HepG2 (cell line): ENCODE measurements at regions not wholly inside any gene's neighbourhood (a gene's known extent, or its start where the extent isn't known, plus 50 kb on each side); places are given as distances from the start of the nearest gene placed in this dataset.

Experiments used
- FOXK1 ChIP-seq: sonication (generic); formaldehyde crosslinking; IDR thresholded peaks from 2 replicates; pipeline ENCODE4 v1.4.0; 2020; ENCODE audit warnings: low read depth, missing genetic modification reagents, borderline replicate concordance
- KDM3A ChIP-seq: IDR thresholded peaks from 2 replicates; pipeline ENCODE4 v1.6.1; 2018; ENCODE audit warnings: low read depth, missing compliant biosample characterization
- RAD21 ChIP-seq: fragments of 450-650 bp; formaldehyde crosslinking; IDR thresholded peaks from 2 replicates; pipeline ENCODE4 v1.5.0; 2020; ENCODE audit warnings: mild to moderate bottlenecking
- ZNF780A ChIP-seq: sonication (generic); formaldehyde crosslinking; IDR thresholded peaks from 2 replicates; pipeline ENCODE4 v1.8.0; 2022; ENCODE audit warnings: mild to moderate bottlenecking, missing genetic modification reagents, moderate library complexity
- TF ChIP-seq, protein P1 (sequence below): sonication (generic); formaldehyde crosslinking; IDR thresholded peaks from 2 replicates; pipeline ENCODE4 v1.4.0; 2020; ENCODE audit warnings: missing genetic modification reagents
- TF ChIP-seq, protein P2 (sequence below): sonication (generic); formaldehyde crosslinking; IDR thresholded peaks from 2 replicates; pipeline ENCODE4 v1.8.0; 2022; ENCODE audit warnings: mild to moderate bottlenecking, missing genetic modification reagents, borderline replicate concordance
- TF ChIP-seq, protein P3 (sequence below): conservative IDR thresholded peaks from 2 replicates; pipeline ENCODE4 v1.6.1; 2018; ENCODE audit warnings: missing genetic modification reagents
- TF ChIP-seq, protein P4 (sequence below): sonication (generic); formaldehyde crosslinking; IDR thresholded peaks from 2 replicates; pipeline ENCODE4 v1.8.1; 2023; ENCODE audit warnings: mild to moderate bottlenecking, inconsistent platforms, moderate library complexity, missing genetic modification reagents, borderline replicate concordance
- TF ChIP-seq, protein P5 (sequence below): sonication (generic); formaldehyde crosslinking; conservative IDR thresholded peaks from 2 replicates; pipeline ENCODE4 v1.4.0; 2020; ENCODE audit warnings: mild to moderate bottlenecking, missing genetic modification reagents, moderate library complexity
- TF ChIP-seq, protein P6 (sequence below): sonication (generic); formaldehyde crosslinking; IDR thresholded peaks from 2 replicates; pipeline ENCODE4 v1.8.0; 2022; ENCODE audit warnings: missing genetic modification reagents, mild to moderate bottlenecking, borderline replicate concordance

DNA sequence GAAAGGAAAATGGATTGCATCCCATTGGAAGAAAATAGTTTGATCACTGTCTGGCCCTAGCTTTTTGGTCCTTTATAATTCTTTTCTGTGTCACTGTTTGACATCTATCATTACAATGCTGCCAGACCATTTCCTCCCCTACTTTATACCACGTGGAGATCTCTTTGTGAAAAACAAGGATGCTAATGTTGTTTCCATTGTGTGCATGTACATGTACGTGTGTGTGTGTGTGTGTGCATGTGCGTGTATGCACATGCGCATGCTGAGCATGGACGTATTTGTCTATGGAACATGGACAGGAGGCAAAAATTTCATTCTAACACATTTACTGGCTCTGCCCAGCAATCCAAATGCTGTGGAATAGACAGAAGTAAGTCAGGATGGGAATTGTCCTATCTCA is 153.1 kb upstream of the PLXNA2 start:
- TF ChIP-seq FOXK1 (CRISPR knock-in tag): no peak
- TF ChIP-seq, protein P1, sequence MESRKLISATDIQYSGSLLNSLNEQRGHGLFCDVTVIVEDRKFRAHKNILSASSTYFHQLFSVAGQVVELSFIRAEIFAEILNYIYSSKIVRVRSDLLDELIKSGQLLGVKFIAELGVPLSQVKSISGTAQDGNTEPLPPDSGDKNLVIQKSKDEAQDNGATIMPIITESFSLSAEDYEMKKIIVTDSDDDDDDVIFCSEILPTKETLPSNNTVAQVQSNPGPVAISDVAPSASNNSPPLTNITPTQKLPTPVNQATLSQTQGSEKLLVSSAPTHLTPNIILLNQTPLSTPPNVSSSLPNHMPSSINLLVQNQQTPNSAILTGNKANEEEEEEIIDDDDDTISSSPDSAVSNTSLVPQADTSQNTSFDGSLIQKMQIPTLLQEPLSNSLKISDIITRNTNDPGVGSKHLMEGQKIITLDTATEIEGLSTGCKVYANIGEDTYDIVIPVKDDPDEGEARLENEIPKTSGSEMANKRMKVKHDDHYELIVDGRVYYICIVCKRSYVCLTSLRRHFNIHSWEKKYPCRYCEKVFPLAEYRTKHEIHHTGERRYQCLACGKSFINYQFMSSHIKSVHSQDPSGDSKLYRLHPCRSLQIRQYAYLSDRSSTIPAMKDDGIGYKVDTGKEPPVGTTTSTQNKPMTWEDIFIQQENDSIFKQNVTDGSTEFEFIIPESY (CRISPR knock-in tag): no peak
- no peak for TF ChIP-seq KDM3A (CRISPR knock-in tag)
- TF ChIP-seq ZNF780A (CRISPR knock-in tag): no peak
- TF ChIP-seq, protein P2, sequence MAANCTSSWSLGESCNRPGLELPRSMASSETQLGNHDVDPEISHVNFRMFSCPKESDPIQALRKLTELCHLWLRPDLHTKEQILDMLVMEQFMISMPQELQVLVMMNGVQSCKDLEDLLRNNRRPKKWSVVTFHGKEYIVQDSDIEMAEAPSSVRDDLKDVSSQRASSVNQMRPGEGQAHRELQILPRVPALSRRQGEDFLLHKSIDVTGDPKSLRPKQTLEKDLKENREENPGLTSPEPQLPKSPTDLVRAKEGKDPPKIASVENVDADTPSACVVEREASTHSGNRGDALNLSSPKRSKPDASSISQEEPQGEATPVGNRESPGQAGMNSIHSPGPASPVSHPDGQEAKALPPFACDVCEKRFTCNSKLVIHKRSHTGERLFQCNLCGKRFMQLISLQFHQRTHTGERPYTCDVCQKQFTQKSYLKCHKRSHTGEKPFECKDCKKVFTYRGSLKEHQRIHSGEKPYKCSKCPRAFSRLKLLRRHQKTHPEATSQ (CRISPR knock-in tag): no peak
- TF ChIP-seq, protein P3, sequence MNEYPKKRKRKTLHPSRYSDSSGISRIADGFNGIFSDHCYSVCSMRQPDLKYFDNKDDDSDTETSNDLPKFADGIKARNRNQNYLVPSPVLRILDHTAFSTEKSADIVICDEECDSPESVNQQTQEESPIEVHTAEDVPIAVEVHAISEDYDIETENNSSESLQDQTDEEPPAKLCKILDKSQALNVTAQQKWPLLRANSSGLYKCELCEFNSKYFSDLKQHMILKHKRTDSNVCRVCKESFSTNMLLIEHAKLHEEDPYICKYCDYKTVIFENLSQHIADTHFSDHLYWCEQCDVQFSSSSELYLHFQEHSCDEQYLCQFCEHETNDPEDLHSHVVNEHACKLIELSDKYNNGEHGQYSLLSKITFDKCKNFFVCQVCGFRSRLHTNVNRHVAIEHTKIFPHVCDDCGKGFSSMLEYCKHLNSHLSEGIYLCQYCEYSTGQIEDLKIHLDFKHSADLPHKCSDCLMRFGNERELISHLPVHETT (CRISPR knock-in tag): no peak
- TF ChIP-seq, protein P4, sequence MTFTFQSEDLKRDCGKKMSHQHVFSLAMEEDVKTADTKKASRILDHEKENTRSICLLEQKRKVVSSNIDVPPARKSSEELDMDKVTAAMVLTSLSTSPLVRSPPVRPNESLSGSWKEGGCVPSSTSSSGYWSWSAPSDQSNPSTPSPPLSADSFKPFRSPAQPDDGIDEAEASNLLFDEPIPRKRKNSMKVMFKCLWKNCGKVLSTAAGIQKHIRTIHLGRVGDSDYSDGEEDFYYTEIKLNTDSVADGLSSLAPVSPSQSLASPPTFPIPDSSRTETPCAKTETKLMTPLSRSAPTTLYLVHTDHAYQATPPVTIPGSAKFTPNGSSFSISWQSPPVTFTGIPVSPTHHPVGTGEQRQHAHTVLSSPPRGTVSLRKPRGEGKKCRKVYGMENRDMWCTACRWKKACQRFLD (CRISPR knock-in tag): no peak
- TF ChIP-seq RAD21 (CRISPR knock-in tag): no peak
- TF ChIP-seq, protein P5, sequence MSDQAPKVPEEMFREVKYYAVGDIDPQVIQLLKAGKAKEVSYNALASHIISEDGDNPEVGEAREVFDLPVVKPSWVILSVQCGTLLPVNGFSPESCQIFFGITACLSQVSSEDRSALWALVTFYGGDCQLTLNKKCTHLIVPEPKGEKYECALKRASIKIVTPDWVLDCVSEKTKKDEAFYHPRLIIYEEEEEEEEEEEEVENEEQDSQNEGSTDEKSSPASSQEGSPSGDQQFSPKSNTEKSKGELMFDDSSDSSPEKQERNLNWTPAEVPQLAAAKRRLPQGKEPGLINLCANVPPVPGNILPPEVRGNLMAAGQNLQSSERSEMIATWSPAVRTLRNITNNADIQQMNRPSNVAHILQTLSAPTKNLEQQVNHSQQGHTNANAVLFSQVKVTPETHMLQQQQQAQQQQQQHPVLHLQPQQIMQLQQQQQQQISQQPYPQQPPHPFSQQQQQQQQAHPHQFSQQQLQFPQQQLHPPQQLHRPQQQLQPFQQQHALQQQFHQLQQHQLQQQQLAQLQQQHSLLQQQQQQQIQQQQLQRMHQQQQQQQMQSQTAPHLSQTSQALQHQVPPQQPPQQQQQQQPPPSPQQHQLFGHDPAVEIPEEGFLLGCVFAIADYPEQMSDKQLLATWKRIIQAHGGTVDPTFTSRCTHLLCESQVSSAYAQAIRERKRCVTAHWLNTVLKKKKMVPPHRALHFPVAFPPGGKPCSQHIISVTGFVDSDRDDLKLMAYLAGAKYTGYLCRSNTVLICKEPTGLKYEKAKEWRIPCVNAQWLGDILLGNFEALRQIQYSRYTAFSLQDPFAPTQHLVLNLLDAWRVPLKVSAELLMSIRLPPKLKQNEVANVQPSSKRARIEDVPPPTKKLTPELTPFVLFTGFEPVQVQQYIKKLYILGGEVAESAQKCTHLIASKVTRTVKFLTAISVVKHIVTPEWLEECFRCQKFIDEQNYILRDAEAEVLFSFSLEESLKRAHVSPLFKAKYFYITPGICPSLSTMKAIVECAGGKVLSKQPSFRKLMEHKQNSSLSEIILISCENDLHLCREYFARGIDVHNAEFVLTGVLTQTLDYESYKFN (CRISPR knock-in tag): no peak
- TF ChIP-seq, protein P6, sequence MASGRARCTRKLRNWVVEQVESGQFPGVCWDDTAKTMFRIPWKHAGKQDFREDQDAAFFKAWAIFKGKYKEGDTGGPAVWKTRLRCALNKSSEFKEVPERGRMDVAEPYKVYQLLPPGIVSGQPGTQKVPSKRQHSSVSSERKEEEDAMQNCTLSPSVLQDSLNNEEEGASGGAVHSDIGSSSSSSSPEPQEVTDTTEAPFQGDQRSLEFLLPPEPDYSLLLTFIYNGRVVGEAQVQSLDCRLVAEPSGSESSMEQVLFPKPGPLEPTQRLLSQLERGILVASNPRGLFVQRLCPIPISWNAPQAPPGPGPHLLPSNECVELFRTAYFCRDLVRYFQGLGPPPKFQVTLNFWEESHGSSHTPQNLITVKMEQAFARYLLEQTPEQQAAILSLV (CRISPR knock-in tag): no peak
